K562 (cell line): ENCODE measurements at regions not wholly inside any gene's neighbourhood (a gene's known extent, or its start where the extent isn't known, plus 50 kb on each side); places are given as distances from the start of the nearest gene placed in this dataset.

Source experiments
- ATAC-seq: fragments of 200-7000 bp; cut with Tn5 transposase; 3 replicates; pipeline ENCODE4 v1.9.1; 2020; ENCODE audit warnings: moderate library complexity
- BruUV-seq: library from RNA; stranded (reverse); fragments of 400-500 nt; replicated peaks from 2 replicates; lab custom pipeline; 2021; lab: Mats Ljungman, UMichigan
- CTCF ChIA-PET: fragments of 300-600 bp; formaldehyde crosslinking; extraction: SDS; loops from one replicate; lab custom pipeline; 2021; ENCODE audit warnings: low intra/inter-chr PET ratio; lab: Yijun Ruan, JAX
- POLR2A ChIA-PET: fragments of 300-600, 350-650 bp; sonication (Branson Sonifier 250); formaldehyde crosslinking; extraction: SDS; loops from one replicate; lab custom pipeline; 2021; ENCODE audit warnings: antibody characterized with exemption, inconsistent platforms; lab: Yijun Ruan, JAX
- DNase-seq, 4 experiments: peaks; one replicate each; pipeline versions ENCODE4 v3.0.0 to v3.0.0-alpha.2; 2011 to 2018; ENCODE audit warnings: low spot score in 3 of 4, mixed read lengths in 3 of 4; ENCODE audit errors: extremely low read depth in 1 of 4
- FAIRE-seq: peaks from 2 replicates; lab custom pipeline; 2011; peaks lifted over from hg19 to GRCh38; lab: Jason Lieb, UNC
- H2AFZ ChIP-seq: 2 replicates; pipeline ENCODE4 v1.6.0; 2011; ENCODE audit warnings: low read depth, low read length, control low read depth, inconsistent platforms
- H3K27ac ChIP-seq: fragments of 200-600 bp; 3 replicates; pipeline ENCODE4 v1.8.0; 2011; ENCODE audit warnings: low read depth, mild to moderate bottlenecking, control low read depth, inconsistent platforms, low read length, moderate library complexity, mixed read lengths; ENCODE audit errors: extremely low read depth
- H3K27me3 ChIP-seq, 2 experiments: fragments of 300-600 bp in 1 of 2; 2 replicates in 1 of 2; 3 replicates in 1 of 2; pipeline versions ENCODE4 v1.6.0 to v1.8.0; 2011; ENCODE audit warnings: inconsistent platforms in 2 of 2, low read length in 2 of 2, mild to moderate bottlenecking in 1 of 2, mixed read lengths in 1 of 2, moderate library complexity in 1 of 2; ENCODE audit not compliant: control insufficient read depth in 2 of 2, insufficient read depth in 2 of 2
- H3K36me3 ChIP-seq: fragments of 300-600 bp; 3 replicates; pipeline ENCODE4 v1.8.0; 2011; ENCODE audit warnings: mild to moderate bottlenecking, low read length, inconsistent platforms; ENCODE audit not compliant: control insufficient read depth, insufficient read depth
- H3K4me1 ChIP-seq, 2 experiments: fragments of 200-600 bp in 1 of 2; replicated peaks in 1 of 2; 2 replicates in 1 of 2; 3 replicates in 1 of 2; pipeline versions ENCODE4 v1.5.1 to v1.8.0; 2011; ENCODE audit warnings: inconsistent platforms in 2 of 2, low read length in 2 of 2, mild to moderate bottlenecking in 1 of 2, mixed read lengths in 1 of 2, moderate library complexity in 1 of 2; ENCODE audit not compliant: control insufficient read depth in 2 of 2, insufficient read depth in 2 of 2
- H3K4me2 ChIP-seq: 2 replicates; pipeline ENCODE4 v1.6.1; 2011; ENCODE audit warnings: low read length, control low read depth, inconsistent platforms, mixed read lengths; ENCODE audit not compliant: insufficient read depth
- H3K4me3 ChIP-seq: fragments of 200-600 bp; sonication (generic), shearing (Covaris generic); 2 replicates; pipeline ENCODE4 v1.5.1; 2016; ENCODE audit warnings: control low read depth, inconsistent platforms
- H3K79me2 ChIP-seq: fragments of 200-600 bp; 3 replicates; pipeline ENCODE4 v1.8.0; 2011; ENCODE audit warnings: low read length, inconsistent platforms; ENCODE audit not compliant: control insufficient read depth, insufficient read depth
- H3K9ac ChIP-seq, 2 experiments: 2 replicates each; pipeline versions ENCODE4 v1.6.0 to v1.6.1; 2011; ENCODE audit warnings: low read depth in 2 of 2, low read length in 2 of 2, control low read depth in 1 of 2, inconsistent platforms in 1 of 2, mild to moderate bottlenecking in 1 of 2, mixed read lengths in 1 of 2; ENCODE audit not compliant: insufficient read depth in 1 of 2
- H3K9me1 ChIP-seq: one replicate; pipeline ENCODE4 v1.6.0; 2011; ENCODE audit warnings: inconsistent platforms, mild to moderate bottlenecking, low read length, moderate library complexity; ENCODE audit not compliant: control insufficient read depth, insufficient read depth
- H3K9me3 ChIP-seq: replicated peaks from 2 replicates; pipeline ENCODE4 v1.5.1; 2011; ENCODE audit warnings: low read depth, low read length, inconsistent platforms; ENCODE audit not compliant: control insufficient read depth, insufficient read depth
- H4K20me1 ChIP-seq: replicated peaks from 2 replicates; pipeline ENCODE4 v1.6.1; 2011; ENCODE audit warnings: low read length, inconsistent platforms, mixed read lengths; ENCODE audit not compliant: control insufficient read depth, insufficient read depth
- ARNT ChIP-seq, 2 experiments: fragments of 450-650 bp; IDR thresholded peaks; 2 replicates each; pipeline ENCODE4 v1.6.1; 2016; ENCODE audit warnings: mild to moderate bottlenecking in 1 of 2
- BCOR ChIP-seq: fragments of 450-650 bp; IDR thresholded peaks from 2 replicates; pipeline ENCODE4 v1.6.1; 2016
- CBX8 ChIP-seq: fragments of 200-600 bp; sonication (generic); IDR thresholded peaks from 2 replicates; pipeline ENCODE4 v1.6.1; 2012; ENCODE audit warnings: borderline replicate concordance, mixed run types, low read depth, mild to moderate bottlenecking, moderate library complexity, mixed read lengths, low read length, control low read depth, inconsistent platforms; ENCODE audit not compliant: poor library complexity, severe bottlenecking; ENCODE audit errors: extremely low read depth
- GABPA ChIP-seq: fragments of 200-800 bp; sonication (Bioruptor generic); conservative IDR thresholded peaks from 2 replicates; pipeline ENCODE4 v1.6.1; 2016; ENCODE audit warnings: low read depth, missing genetic modification characterization, missing compliant biosample characterization
- KLF1 ChIP-seq: fragments of 450-650 bp; IDR thresholded peaks from 2 replicates; pipeline ENCODE4 v1.6.1; 2016; ENCODE audit warnings: missing genetic modification characterization, missing compliant biosample characterization
- KLF13 ChIP-seq: fragments of 450-650 bp; IDR thresholded peaks from 2 replicates; pipeline ENCODE4 v1.6.1; 2016; ENCODE audit warnings: missing genetic modification characterization, low read depth, mild to moderate bottlenecking, missing compliant biosample characterization, moderate library complexity, borderline replicate concordance
- MAZ ChIP-seq, 2 experiments: fragments of 450-650 bp in 1 of 2; sonication (generic) in 1 of 2; formaldehyde crosslinking; IDR thresholded peaks in 1 of 2; conservative IDR thresholded peaks in 1 of 2; 2 replicates each; pipeline versions ENCODE4 v1.4.0 to v1.5.0; 2020; ENCODE audit warnings: mild to moderate bottlenecking in 1 of 2, missing genetic modification reagents in 1 of 2
- NONO ChIP-seq, 2 experiments: fragments of 200-400 bp in 1 of 2; fragments of 450-650 bp in 1 of 2; formaldehyde crosslinking in 1 of 2; IDR thresholded peaks; 2 replicates each; pipeline ENCODE4 v1.6.1; 2017; ENCODE audit warnings: low read depth in 2 of 2, mild to moderate bottlenecking in 2 of 2, moderate library complexity in 2 of 2, low read length in 1 of 2
- PHF8 ChIP-seq: fragments of 200-600 bp; sonication (generic); IDR thresholded peaks from 2 replicates; pipeline ENCODE4 v1.6.1; 2012; ENCODE audit warnings: mixed run types, mild to moderate bottlenecking, inconsistent platforms, low read length, moderate library complexity, borderline replicate concordance
- PML ChIP-seq: IDR thresholded peaks from 2 replicates; pipeline ENCODE4 v1.6.1; 2012; ENCODE audit warnings: low read length, inconsistent platforms
- SMARCA5 ChIP-seq: fragments of 450-650 bp; IDR thresholded peaks from 2 replicates; pipeline ENCODE4 v1.6.1; 2016
- SRSF7 ChIP-seq: fragments of 200-400 bp; formaldehyde crosslinking; optimal IDR thresholded peaks from 2 replicates; pipeline ENCODE3; 2017; ENCODE audit warnings: mild to moderate bottlenecking, low read depth, low read length
- TAF1 ChIP-seq: IDR thresholded peaks from 2 replicates; pipeline ENCODE4 v1.6.1; 2011; ENCODE audit warnings: mild to moderate bottlenecking, low read length, moderate library complexity; ENCODE audit not compliant: insufficient read depth, control insufficient read depth, severe bottlenecking; ENCODE audit errors: extremely low read depth
- ZNF133 ChIP-seq: fragments of 250-450 bp; sonication (Bioruptor Pico); IDR thresholded peaks from 2 replicates; pipeline ENCODE4 v1.4.0; 2020; ENCODE audit warnings: mild to moderate bottlenecking
- ZNF324 ChIP-seq: fragments of 250-450 bp; sonication (Bioruptor Pico); IDR thresholded peaks from 2 replicates; pipeline ENCODE4 v1.4.0; 2020; ENCODE audit warnings: mild to moderate bottlenecking
- ZNF511 ChIP-seq: sonication (generic); formaldehyde crosslinking; IDR thresholded peaks from 2 replicates; pipeline ENCODE4 v1.8.0; 2022; ENCODE audit warnings: mild to moderate bottlenecking, missing genetic modification reagents
- ZNF695 ChIP-seq: fragments of 450-650 bp; formaldehyde crosslinking; IDR thresholded peaks from 2 replicates; pipeline ENCODE4 v1.4.0; 2020; ENCODE audit warnings: mild to moderate bottlenecking, moderate library complexity
- WGBS: fragments of 100-300 bp; shearing (Covaris generic); methylation state at CpG from one replicate; pipeline ENCODE4 v1.1.6; 2016; ENCODE audit warnings: low coverage, mixed read lengths; ENCODE audit not compliant: insufficient coverage; ENCODE audit errors: missing lambda C conversion rate; 5-methylcytosine and 5-hydroxymethylcytosine counted together
- in situ Hi-C: fragments of 300-500 bp; cut with MboI; formaldehyde crosslinking; loops from 4 replicates; pipeline ENCODE4 v1.15.0; 2018; ENCODE audit warnings: inconsistent platforms, mixed read lengths
- intact Hi-C: fragments of 100-400 bp; cut with micrococcal nuclease; formaldehyde crosslinking; loops from 2 replicates; pipeline ENCODE4 v1.14.2; 2022
- TF ChIP-seq, protein P1 (sequence below): fragments of 450-650 bp; conservative IDR thresholded peaks from 2 replicates; pipeline ENCODE4 v1.6.1; 2016; ENCODE audit warnings: missing genetic modification characterization, low read depth, mild to moderate bottlenecking, control low read depth, missing compliant biosample characterization

GRCh38 chr1:229106526-229107125, 164.3 kb upstream of the RAB4A start (continued):
- TF ChIP-seq CBX8, result no peak
- no peak for TF ChIP-seq PML

DNA sequence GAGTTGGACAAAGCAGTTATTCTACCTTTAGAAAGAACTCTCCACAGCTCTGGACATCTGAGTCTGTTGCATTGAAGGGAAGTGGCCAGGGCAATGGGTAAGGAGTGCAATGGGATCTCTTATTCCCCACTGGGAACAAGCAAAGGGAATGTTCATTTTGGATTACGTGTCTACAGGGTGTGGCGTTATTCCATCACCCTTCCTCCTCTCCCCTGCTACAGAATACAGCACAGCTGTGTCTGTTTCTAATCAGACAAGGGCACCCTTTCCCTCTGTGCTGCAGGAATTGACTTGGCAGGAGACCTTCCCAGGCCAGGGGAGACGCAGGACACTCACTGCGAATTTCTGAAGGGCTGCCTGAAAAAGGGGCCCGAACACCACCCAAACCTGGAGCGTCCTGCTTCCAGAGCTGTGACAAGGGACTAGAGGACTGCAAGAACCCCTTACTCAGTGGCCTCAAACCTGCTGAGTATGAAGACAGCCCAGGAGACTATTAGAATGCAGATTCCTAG, 163.6 kb upstream of the RAB4A start:
- CTCF ChIA-PET, result no interaction called here
- WGBS, result 0% methylated on average over 6 of the region's 6 CpGs
- H3K27me3 ChIP-seq, result peaks cover 15 to 25% of the 10 kb centered on the region in 2 experiments; a peak in 4 of 5 replicates
- no peaks in the 10 kb centered on the region for H4K20me1 ChIP-seq
- no peak overlapping the region for H2AFZ ChIP-seq
- H3K36me3 ChIP-seq, result no peaks in the 10 kb centered on the region
- in situ Hi-C loops, result no loop called here
- H3K4me1 ChIP-seq, result no peaks in the 10 kb centered on the region
- no peaks in the 10 kb centered on the region for H3K79me2 ChIP-seq
- no peak for ATAC-seq
- no peaks in the 10 kb centered on the region for H3K9me3 ChIP-seq
- no peak for FAIRE-seq
- intact Hi-C loops, result no loop called here
- no peak for DNase-seq
- H3K4me3 ChIP-seq, result no peak overlapping the region
- H3K9ac ChIP-seq, result no peak overlapping the region
- H3K27ac ChIP-seq, result no peak overlapping the region
- H3K4me2 ChIP-seq, result no peak overlapping the region
- no TSS peak for BruUV-seq
- no peaks in the 10 kb centered on the region for H3K9me1 ChIP-seq
- POLR2A ChIA-PET, result interaction anchor here (0.7 kb wide), 1 partner anchor 14 kb away, joined by 3 read pairs; no protein-coding TSS in a partner anchor
- TF ChIP-seq ZNF695, result no peak
- no peak for TF ChIP-seq ARNT (IDR thresholded peaks at IDR 0.05)
- TF ChIP-seq SMARCA5, result no peak
- no peak for TF ChIP-seq PHF8
- no peak for TF ChIP-seq MAZ (CRISPR knock-in tag; conservative IDR thresholded peaks at IDR 0.05 in 1 of 2, IDR thresholded peaks at IDR 0.05 in 1 of 2)
- TF ChIP-seq, protein P1, sequence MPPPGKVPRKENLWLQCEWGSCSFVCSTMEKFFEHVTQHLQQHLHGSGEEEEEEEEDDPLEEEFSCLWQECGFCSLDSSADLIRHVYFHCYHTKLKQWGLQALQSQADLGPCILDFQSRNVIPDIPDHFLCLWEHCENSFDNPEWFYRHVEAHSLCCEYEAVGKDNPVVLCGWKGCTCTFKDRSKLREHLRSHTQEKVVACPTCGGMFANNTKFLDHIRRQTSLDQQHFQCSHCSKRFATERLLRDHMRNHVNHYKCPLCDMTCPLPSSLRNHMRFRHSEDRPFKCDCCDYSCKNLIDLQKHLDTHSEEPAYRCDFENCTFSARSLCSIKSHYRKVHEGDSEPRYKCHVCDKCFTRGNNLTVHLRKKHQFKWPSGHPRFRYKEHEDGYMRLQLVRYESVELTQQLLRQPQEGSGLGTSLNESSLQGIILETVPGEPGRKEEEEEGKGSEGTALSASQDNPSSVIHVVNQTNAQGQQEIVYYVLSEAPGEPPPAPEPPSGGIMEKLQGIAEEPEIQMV (tag), result no peak
- TF ChIP-seq GABPA (tag), result no peak
- no peak for TF ChIP-seq SRSF7
- TF ChIP-seq TAF1, result no peak
- TF ChIP-seq NONO (IDR thresholded peaks at IDR 0.05; ENCODE audit: low read depth in 2 of 2, low read length in 1 of 2), result no peak
- TF ChIP-seq ZNF133, result no peak
- no peak for TF ChIP-seq BCOR
- TF ChIP-seq ZNF511 (CRISPR knock-in tag), result no peak
- TF ChIP-seq KLF13, result no peak
- no peak for TF ChIP-seq ZNF324 (CRISPR knock-in tag)
- TF ChIP-seq KLF1, result no peak
